Suprapubic skin (tissue), 3 donors: ENCODE measurements at regions not wholly inside any gene's neighbourhood (a gene's known extent, or its start where the extent isn't known, plus 50 kb on each side); places are given as distances from the start of the nearest gene placed in this dataset.

Source experiments
- POLR2AphosphoS5 ChIP-seq, 3 donors: sonication (generic); formaldehyde crosslinking; IDR thresholded peaks; one replicate each; pipeline ENCODE4 v1.6.1; 2017; ENCODE audit warnings: antibody characterized with exemption in 3 of 3
- TF ChIP-seq, protein P1 (sequence below), 2 donors: fragments of 200-600 bp in 1 of 2; fragments of 450-650 bp in 1 of 2; sonication (generic) in 1 of 2; IDR thresholded peaks; one replicate each; pipeline ENCODE4 v1.5.1; 2016 to 2019; ENCODE audit warnings: antibody characterized with exemption in 2 of 2, mild to moderate bottlenecking in 1 of 2, moderate library complexity in 1 of 2

DNA sequence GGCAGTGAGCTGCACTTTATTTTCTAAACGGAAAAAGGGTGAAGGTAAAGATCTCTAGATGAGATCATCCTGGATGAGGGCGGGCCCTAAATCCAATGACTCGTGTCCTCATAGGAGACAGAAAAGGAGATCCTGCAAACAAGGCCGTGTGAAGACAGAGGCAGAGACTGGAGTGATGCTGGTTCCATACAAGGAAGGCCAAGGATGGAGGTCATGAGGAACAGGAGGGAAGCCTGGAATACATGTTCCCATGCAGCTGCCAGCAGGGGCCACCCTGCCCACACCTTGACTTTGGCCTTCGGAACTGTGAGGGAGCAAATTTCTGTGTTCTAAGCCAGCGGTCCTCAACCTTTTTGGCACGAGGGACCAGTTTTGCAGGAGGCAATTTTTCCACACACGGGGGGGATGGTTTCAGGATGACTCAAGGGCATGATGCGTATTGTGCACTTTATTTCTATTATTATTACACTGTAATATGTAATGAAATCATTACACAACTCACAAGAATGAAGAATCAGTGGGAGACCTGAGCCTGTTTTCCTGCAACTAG is 94.3 kb downstream of the PSMG1 start:
- TF ChIP-seq, protein P1, sequence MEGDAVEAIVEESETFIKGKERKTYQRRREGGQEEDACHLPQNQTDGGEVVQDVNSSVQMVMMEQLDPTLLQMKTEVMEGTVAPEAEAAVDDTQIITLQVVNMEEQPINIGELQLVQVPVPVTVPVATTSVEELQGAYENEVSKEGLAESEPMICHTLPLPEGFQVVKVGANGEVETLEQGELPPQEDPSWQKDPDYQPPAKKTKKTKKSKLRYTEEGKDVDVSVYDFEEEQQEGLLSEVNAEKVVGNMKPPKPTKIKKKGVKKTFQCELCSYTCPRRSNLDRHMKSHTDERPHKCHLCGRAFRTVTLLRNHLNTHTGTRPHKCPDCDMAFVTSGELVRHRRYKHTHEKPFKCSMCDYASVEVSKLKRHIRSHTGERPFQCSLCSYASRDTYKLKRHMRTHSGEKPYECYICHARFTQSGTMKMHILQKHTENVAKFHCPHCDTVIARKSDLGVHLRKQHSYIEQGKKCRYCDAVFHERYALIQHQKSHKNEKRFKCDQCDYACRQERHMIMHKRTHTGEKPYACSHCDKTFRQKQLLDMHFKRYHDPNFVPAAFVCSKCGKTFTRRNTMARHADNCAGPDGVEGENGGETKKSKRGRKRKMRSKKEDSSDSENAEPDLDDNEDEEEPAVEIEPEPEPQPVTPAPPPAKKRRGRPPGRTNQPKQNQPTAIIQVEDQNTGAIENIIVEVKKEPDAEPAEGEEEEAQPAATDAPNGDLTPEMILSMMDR (IDR thresholded peaks at IDR 0.05), result no peak
- no peak for TF ChIP-seq POLR2AphosphoS5 (IDR thresholded peaks at IDR 0.05)
